Activated CD4-positive, alpha-beta T cell treated with anti-CD3 and anti-CD28 coated beads, Interleukin-2, amount 10 ng/mL, durations not matched to agents 7 days and 5 days (primary cell): ENCODE measurements at regions not wholly inside any gene's neighbourhood (a gene's known extent, or its start where the extent isn't known, plus 50 kb on each side); places are given as distances from the start of the nearest gene placed in this dataset.
"Not testable (repeated sequence)": the region's sequence is repeated elsewhere in the genome, so short reads cannot be mapped to it uniquely, and the experiment has no call there.

Experiments used
- CTCF ChIA-PET: fragments of 350-600 bp; sonication (Branson Sonifier 250); formaldehyde crosslinking; loops from one replicate; lab custom pipeline; 2021; ENCODE audit warnings: antibody characterized with exemption; lab: Charles Lee
- POLR2A ChIA-PET: fragments of 350-600 bp; sonication (Branson Sonifier 250); formaldehyde crosslinking; loops from one replicate; lab custom pipeline; 2021; ENCODE audit warnings: antibody characterized with exemption; lab: Charles Lee
- DNase-seq: peaks from one replicate; pipeline ENCODE4 v3.0.0-alpha.2; 2020
- H3K27ac Mint-ChIP-seq: one replicate; pipeline ENCODE4 v1.8.0; 2021; ENCODE audit warnings: mild to moderate bottlenecking, moderate library complexity, mixed read lengths
- H3K27me3 Mint-ChIP-seq: one replicate; pipeline ENCODE4 v1.8.0; 2021; ENCODE audit warnings: mixed read lengths
- H3K36me3 Mint-ChIP-seq: one replicate; pipeline ENCODE4 v1.8.0; 2021; ENCODE audit warnings: low read depth, mixed read lengths
- H3K4me1 Mint-ChIP-seq: one replicate; pipeline ENCODE4 v1.8.0; 2021; ENCODE audit warnings: mixed read lengths
- H3K4me3 Mint-ChIP-seq: one replicate; pipeline ENCODE4 v1.8.0; 2021; ENCODE audit warnings: mild to moderate bottlenecking, moderate library complexity, mixed read lengths
- H3K9me3 Mint-ChIP-seq: one replicate; pipeline ENCODE4 v1.8.0; 2021; ENCODE audit warnings: mixed read lengths

DNA sequence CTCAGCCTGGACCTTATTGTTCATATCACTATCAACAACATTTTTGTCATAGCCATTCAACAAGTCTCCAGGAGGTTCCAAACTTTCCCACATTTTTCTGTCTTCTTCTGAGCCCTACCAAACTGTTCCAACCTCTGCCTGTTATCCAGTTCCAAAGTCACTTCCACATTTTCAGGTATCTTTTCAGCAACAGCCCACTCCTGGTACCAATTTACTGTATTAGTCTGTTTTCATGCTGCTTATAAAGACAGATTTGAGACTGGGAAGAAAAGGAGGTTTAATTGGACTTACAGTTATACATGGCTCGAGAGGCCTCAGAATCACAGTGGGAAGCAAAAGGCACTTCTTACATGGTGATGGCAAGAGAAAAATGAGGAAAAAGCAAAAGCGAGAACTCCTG lies 1107.4 kb upstream of the INTU start:
- DNase-seq, CTCF ChIA-PET, POLR2A ChIA-PET, H3K4me1 Mint-ChIP-seq, H3K4me3 Mint-ChIP-seq, H3K27ac Mint-ChIP-seq, H3K27me3 Mint-ChIP-seq, H3K36me3 Mint-ChIP-seq: not testable (repeated sequence)
- H3K9me3 Mint-ChIP-seq, result peaks cover 15% of the 10 kb centered on the region

DNA sequence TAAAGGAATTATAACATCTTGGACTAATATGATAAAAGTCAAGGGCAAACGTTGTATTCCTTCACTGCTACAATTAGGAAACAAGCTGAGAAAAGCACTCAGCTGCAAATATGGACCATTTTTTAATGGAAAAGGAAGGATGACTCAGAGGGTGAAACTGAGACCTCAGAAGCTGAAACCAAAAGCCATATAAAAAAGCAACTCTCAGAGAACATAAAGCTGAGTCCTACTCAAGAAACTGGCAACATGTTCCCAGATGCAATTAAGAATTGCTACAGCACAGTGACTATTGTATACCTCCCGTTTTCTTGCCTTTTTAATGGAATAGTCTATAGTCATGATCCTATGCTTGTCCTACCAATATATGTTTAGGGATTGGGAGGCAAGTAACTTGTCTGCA lies 1106.4 kb upstream of the INTU start:
- no peak for DNase-seq
- no peaks in the 10 kb centered on the region for H3K27me3 Mint-ChIP-seq
- no peak overlapping the region for H3K4me3 Mint-ChIP-seq
- peaks cover 15% of the 10 kb centered on the region for H3K9me3 Mint-ChIP-seq
- no peak overlapping the region for H3K27ac Mint-ChIP-seq
- H3K36me3 Mint-ChIP-seq, result no peaks in the 10 kb centered on the region
- POLR2A ChIA-PET, result no interaction called here
- no peaks in the 10 kb centered on the region for H3K4me1 Mint-ChIP-seq
- CTCF ChIA-PET, result interaction anchor here (0.6 kb wide), 1 partner anchor 567 kb away, joined by 3 read pairs; no protein-coding TSS in a partner anchor

DNA sequence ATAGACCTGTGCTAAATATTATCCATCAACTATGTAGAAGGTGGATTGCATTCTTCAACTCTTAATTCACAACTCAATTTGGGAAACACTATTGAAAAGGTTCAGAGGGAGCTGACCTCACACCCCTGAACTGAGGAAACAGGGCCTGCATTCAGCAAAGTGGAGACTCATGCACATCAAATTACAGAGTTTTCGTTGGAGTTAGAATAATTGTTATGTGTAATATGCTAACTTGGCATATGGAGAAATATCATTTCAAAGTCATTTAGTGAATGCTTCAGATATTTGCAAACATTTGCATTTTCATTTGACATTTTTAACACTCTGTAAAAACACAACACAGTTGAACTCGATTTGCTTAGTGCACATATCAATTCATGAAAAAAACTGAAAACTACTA lies 1102.8 kb upstream of the INTU start:
- ChIA-PET CTCF (no interaction called here), POLR2A (no interaction called here)
- H3K27ac Mint-ChIP-seq, result no peak overlapping the region
- DNase-seq, result no peak
- H3K36me3 Mint-ChIP-seq, result no peaks in the 10 kb centered on the region
- H3K4me1 Mint-ChIP-seq, result no peaks in the 10 kb centered on the region
- H3K4me3 Mint-ChIP-seq, result no peak overlapping the region
- no peaks in the 10 kb centered on the region for H3K27me3 Mint-ChIP-seq
- peaks cover 8% of the 10 kb centered on the region for H3K9me3 Mint-ChIP-seq

DNA sequence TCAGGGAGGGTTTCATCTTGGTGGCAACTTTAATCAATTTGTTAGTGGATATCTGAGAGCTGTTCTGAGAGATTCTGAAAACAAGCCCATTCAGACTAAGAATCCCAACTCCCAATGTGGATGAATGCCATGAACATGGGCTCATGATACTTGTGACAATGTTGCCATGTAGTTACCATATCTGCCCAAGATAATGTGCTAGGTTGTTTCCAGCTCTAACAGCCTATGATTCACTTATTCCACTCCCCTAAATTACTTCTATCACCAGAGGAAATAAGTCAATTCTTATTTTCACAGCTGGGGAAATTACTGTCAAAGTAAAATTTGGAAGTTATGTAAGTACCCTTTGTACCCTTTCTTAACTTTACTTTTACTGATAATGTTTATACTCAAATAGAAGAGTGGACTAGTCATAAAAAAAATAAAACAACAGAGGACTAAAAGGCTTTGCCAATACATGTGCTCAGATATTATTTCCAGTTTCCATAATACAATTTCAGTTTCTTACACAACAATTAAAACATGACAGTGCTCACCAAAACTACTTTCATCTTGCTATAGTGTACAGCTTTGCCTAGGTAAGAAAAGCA lies 1101.7 kb upstream of the INTU start:
- H3K27ac Mint-ChIP-seq, result no peak overlapping the region

DNA sequence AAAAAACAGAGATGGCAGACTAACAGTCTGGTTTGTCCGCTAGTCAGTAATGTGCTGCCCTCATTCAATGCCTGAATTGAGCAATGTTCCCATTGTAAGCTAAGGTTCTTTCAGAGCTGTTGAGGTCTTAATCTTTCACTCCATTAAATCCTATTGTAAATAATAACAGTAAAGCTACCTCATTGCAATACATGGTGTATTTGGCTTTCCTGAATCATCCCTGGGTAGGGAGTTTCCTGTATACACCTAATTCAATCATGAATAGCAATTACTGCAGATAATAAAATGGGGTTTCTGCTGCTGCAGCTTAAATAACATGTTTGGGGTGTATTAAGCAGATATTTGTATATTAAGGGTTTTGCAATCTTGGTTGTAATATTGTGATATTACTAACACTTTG lies 1100.2 kb upstream of the INTU start:
- ChIA-PET CTCF (interaction anchor here (1.2 kb wide), 1 partner anchor 10 kb away, joined by 4 read pairs; no protein-coding TSS in a partner anchor), POLR2A (no interaction called here)
- no peaks in the 10 kb centered on the region for H3K9me3 Mint-ChIP-seq
- DNase-seq, result no peak
- no peak overlapping the region for H3K4me3 Mint-ChIP-seq
- H3K4me1 Mint-ChIP-seq, result no peaks in the 10 kb centered on the region
- no peak overlapping the region for H3K27ac Mint-ChIP-seq
- no peaks in the 10 kb centered on the region for H3K36me3 Mint-ChIP-seq
- H3K27me3 Mint-ChIP-seq, result no peaks in the 10 kb centered on the region

More for the DNA sequence above, 1101.7 kb upstream of the INTU start:
- H3K4me3 Mint-ChIP-seq, result no peak overlapping the region
- H3K9me3 Mint-ChIP-seq, result peaks cover 3% of the 10 kb centered on the region
- CTCF ChIA-PET, result no interaction called here
- POLR2A ChIA-PET, result no interaction called here
- no peak for DNase-seq
- no peaks in the 10 kb centered on the region for H3K27me3 Mint-ChIP-seq
- H3K36me3 Mint-ChIP-seq, result no peaks in the 10 kb centered on the region
- no peaks in the 10 kb centered on the region for H3K4me1 Mint-ChIP-seq

GRCh38 chr4:126533146-126533805 lies 1099.5 kb upstream of the INTU start:
- Mint-ChIP-seq H3K4me3 (no peak overlapping the region), H3K27ac (no peak overlapping the region), H3K27me3 (no peaks in the 10 kb centered on the region), H3K36me3 (no peaks in the 10 kb centered on the region), H3K4me1 (no peaks in the 10 kb centered on the region), H3K9me3 (no peaks in the 10 kb centered on the region)
- ChIA-PET POLR2A (no interaction called here), CTCF (no interaction called here)
- DNase-seq, result no peak

DNA sequence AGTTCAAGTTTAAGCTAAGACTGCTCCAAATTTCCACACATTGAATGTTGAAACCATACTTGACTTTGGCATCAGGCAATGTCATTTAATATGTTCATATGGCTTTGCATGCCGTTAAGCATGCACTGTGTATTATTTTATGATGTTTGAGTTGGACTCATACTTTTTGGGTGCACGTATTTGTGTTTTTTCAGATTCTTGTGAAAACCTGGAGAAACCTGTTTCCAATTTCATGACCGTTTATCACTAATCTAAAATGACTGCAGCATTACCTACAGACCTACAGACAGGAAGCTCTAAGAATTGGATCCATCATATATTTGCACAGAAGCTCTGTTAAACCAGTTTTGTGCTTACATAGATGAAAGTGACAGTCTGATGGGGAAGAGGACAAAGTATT lies 1093.0 kb upstream of the INTU start:
- CTCF ChIA-PET, result no interaction called here
- Mint-ChIP-seq H3K36me3 (no peaks in the 10 kb centered on the region), H3K4me3 (no peak overlapping the region), H3K4me1 (no peaks in the 10 kb centered on the region), H3K27me3 (no peaks in the 10 kb centered on the region), H3K9me3 (peaks cover 3% of the 10 kb centered on the region), H3K27ac (no peak overlapping the region)
- POLR2A ChIA-PET, result no interaction called here
- DNase-seq, result no peak

DNA sequence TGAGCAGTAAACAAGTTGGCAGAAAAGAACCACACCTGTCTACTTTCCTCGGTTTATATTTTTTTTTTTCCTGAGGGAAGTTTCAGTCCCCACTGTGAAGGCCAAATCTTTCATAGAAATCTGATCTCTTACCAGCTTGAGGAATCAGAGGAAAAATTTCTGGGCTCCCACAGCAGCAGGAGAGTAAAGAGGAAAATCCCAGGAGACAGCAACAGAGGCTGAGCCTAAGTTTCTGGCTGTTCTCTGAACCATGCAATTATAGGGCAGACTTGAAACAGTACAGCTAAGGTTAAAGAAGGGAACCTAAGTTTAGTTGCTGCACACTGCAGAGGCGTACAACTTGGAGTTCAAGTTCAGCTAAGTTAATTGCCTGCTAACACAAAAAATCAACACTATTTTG lies 1090.9 kb upstream of the INTU start:
- H3K4me1 Mint-ChIP-seq, result no peaks in the 10 kb centered on the region
- H3K27me3 Mint-ChIP-seq, result no peaks in the 10 kb centered on the region
- DNase-seq, result no peak
- no peak overlapping the region for H3K4me3 Mint-ChIP-seq
- H3K27ac Mint-ChIP-seq, result no peak overlapping the region
- ChIA-PET POLR2A (no interaction called here), CTCF (no interaction called here)
- H3K36me3 Mint-ChIP-seq, result no peaks in the 10 kb centered on the region
- peaks cover 3% of the 10 kb centered on the region for H3K9me3 Mint-ChIP-seq

DNA sequence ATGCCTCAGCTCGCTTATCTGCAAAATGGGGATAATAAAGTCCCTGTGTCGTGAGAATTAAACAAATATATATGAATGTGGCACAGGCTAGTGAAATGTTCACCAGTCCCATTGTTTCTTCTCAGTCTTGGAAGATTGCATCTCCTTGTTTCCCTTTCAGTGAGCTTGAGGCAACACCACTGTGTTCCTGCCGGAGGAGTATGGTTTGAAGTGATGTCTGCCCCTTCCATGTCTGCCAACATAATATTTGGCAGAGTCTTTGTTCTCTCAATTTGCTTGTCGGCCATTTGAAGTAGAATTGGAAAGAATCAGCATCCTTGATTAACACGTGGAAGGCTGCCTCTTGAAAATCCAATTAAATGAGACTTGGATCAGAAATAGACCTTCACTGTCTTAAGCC lies 1088.5 kb upstream of the INTU start:
- Mint-ChIP-seq H3K36me3 (no peaks in the 10 kb centered on the region), H3K4me3 (no peak overlapping the region), H3K9me3 (peaks cover 3% of the 10 kb centered on the region), H3K27ac (no peak overlapping the region), H3K4me1 (no peaks in the 10 kb centered on the region), H3K27me3 (no peaks in the 10 kb centered on the region)
- ChIA-PET CTCF (no interaction called here), POLR2A (no interaction called here)
- DNase-seq, result no peak

- CTCF ChIA-PET, H3K27me3 Mint-ChIP-seq, H3K4me3 Mint-ChIP-seq, DNase-seq, POLR2A ChIA-PET, H3K9me3 Mint-ChIP-seq, H3K27ac Mint-ChIP-seq, H3K4me1 Mint-ChIP-seq, H3K36me3 Mint-ChIP-seq: not testable (repeated sequence)
These were observed 1086.6 kb upstream of the INTU start for GRCh38 chr4:126546197-126546596.

GRCh38 chr4:126547352-126547751 lies 1085.4 kb upstream of the INTU start:
- Mint-ChIP-seq H3K36me3 (no peaks in the 10 kb centered on the region), H3K27me3 (no peaks in the 10 kb centered on the region), H3K9me3 (no peaks in the 10 kb centered on the region), H3K27ac (no peak overlapping the region), H3K4me3 (no peak overlapping the region), H3K4me1 (no peaks in the 10 kb centered on the region)
- ChIA-PET POLR2A (no interaction called here), CTCF (no interaction called here)
- DNase-seq, result no peak

- H3K4me1 Mint-ChIP-seq, result no peaks in the 10 kb centered on the region
- no peak for DNase-seq
- no peaks in the 10 kb centered on the region for H3K36me3 Mint-ChIP-seq
- H3K27ac Mint-ChIP-seq, result no peak overlapping the region
- no peak overlapping the region for H3K4me3 Mint-ChIP-seq
- no peaks in the 10 kb centered on the region for H3K9me3 Mint-ChIP-seq
- POLR2A ChIA-PET, result no interaction called here
- H3K27me3 Mint-ChIP-seq, result no peaks in the 10 kb centered on the region
- CTCF ChIA-PET, result no interaction called here
These were observed 1083.9 kb upstream of the INTU start for GRCh38 chr4:126548890-126549289.

DNA sequence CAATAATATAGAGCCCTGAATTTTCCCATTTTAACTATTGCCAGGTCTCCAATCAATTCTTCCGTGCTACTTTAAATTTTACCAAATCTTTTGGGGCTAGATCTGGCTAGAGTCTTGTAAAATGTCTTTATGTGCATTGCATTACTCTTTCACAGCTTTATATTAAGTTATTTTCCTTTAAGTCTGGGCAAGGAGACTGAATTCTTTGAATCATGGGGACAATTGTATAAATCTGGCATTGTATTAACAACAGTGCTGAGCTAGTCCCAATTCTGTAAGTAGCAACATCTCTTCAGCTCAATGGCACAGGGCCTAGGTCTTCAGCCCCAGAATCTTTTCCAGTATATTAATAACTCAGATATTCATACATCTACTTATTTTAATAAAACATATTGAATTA lies 1080.4 kb upstream of the INTU start:
- POLR2A ChIA-PET, result no interaction called here
- CTCF ChIA-PET, result no interaction called here

DNA sequence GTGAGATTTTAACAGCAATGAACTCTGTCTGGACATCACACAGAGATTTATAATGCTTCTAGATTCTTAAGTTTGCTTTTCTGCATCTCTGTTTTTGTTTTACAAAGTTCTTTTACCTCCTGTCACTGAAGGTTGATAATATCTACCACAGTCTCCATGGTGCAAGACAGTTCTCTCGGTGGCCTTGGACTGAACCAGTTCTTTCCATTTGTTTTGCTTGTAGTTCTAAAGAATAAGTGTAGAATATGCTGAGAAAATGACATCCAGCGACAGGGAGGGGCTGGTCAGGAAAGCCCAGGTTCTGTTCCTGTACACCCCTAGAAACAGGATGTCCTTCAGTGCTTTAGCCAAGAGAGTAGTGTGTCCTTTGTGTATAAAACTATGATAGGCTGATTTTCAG lies 1079.5 kb upstream of the INTU start:
- Mint-ChIP-seq H3K4me1 (no peaks in the 10 kb centered on the region), H3K4me3 (no peak overlapping the region), H3K27me3 (no peaks in the 10 kb centered on the region), H3K27ac (no peak overlapping the region), H3K9me3 (peaks cover 5% of the 10 kb centered on the region), H3K36me3 (no peaks in the 10 kb centered on the region)
- CTCF ChIA-PET, result no interaction called here
- POLR2A ChIA-PET, result no interaction called here
- DNase-seq, result no peak

More for the DNA sequence above, 1080.4 kb upstream of the INTU start:
- H3K4me1 Mint-ChIP-seq, result no peaks in the 10 kb centered on the region
- H3K36me3 Mint-ChIP-seq, result no peaks in the 10 kb centered on the region
- no peak overlapping the region for H3K27ac Mint-ChIP-seq
- peaks cover 5% of the 10 kb centered on the region for H3K9me3 Mint-ChIP-seq
- no peak overlapping the region for H3K4me3 Mint-ChIP-seq
- H3K27me3 Mint-ChIP-seq, result no peaks in the 10 kb centered on the region
- DNase-seq, result no peak
